GM12891 (cell line): ENCODE measurements at regions not wholly inside any gene's neighbourhood (a gene's known extent, or its start where the extent isn't known, plus 50 kb on each side); places are given as distances from the start of the nearest gene placed in this dataset.
"Not testable (repeated sequence)": the region's sequence is repeated elsewhere in the genome, so short reads cannot be mapped to it uniquely, and the experiment has no call there.

Experiments
- DNase-seq: peaks from one replicate; pipeline ENCODE4 v3.0.0; 2011; ENCODE audit warnings: low spot score; ENCODE audit not compliant: insufficient read length
- FAIRE-seq: peaks from 2 replicates; lab custom pipeline; 2011; peaks lifted over from hg19 to GRCh38; lab: Jason Lieb, UNC
- PAX5 ChIP-seq: IDR thresholded peaks from 2 replicates; pipeline ENCODE4 v1.6.1; 2011; ENCODE audit warnings: low read length, moderate library complexity, mild to moderate bottlenecking; ENCODE audit not compliant: insufficient read depth, severe bottlenecking
- POLR2A ChIP-seq: IDR thresholded peaks from 2 replicates; pipeline ENCODE4 v1.6.1; 2011; ENCODE audit warnings: low read depth, low read length, control low read depth
- POLR2AphosphoS5 ChIP-seq: IDR thresholded peaks from 2 replicates; pipeline ENCODE4 v1.6.1; 2011; ENCODE audit warnings: low read depth, low read length, control low read depth
- POU2F2 ChIP-seq: IDR thresholded peaks from 2 replicates; pipeline ENCODE4 v1.6.1; 2011; ENCODE audit warnings: low read depth, mild to moderate bottlenecking, control low read depth, low read length, moderate library complexity
- SPI1 ChIP-seq: IDR thresholded peaks from 2 replicates; pipeline ENCODE4 v1.6.1; 2011; ENCODE audit warnings: low read depth, low read length, control low read depth
- TAF1 ChIP-seq: IDR thresholded peaks from 2 replicates; pipeline ENCODE4 v1.6.1; 2011; ENCODE audit warnings: low read depth, low read length, control low read depth

DNA sequence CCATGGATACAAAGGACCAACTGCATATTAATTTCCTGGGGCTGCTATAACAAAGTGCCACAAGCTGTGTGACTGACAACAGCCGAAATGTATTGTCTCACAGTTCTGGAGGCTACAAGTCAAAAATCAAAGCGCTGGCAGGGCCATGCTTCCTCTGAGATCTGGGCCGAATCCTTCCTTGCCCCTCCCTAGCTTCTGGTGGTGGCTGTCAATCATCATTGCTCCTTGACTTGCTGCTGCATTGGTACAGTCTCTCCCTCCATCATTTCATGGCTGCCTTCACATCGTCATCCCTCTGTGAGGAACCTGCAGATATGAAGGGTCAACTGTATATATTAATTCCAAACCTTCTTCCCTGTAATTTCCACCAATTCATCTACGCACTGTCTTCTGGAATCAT, 118.3 kb downstream of the EXOC5 start:
- no peak for DNase-seq
- TF ChIP-seq PAX5 (no peak), POU2F2 (no peak), SPI1 (no peak), POLR2AphosphoS5 (no peak), TAF1 (no peak), POLR2A (no peak)
- no peak for FAIRE-seq

GRCh38 chr14:57139173-57139572, 129.5 kb downstream of the EXOC5 start:
- no peak for TF ChIP-seq SPI1
- TF ChIP-seq TAF1 = no peak
- TF ChIP-seq PAX5 = no peak
- FAIRE-seq (no peak), DNase-seq (no peak)

- FAIRE-seq (no peak), DNase-seq (no peak)
- TF ChIP-seq POU2F2 (no peak), POLR2AphosphoS5 (no peak), SPI1 (no peak)
These were observed 131.9 kb downstream of the EXOC5 start for GRCh38 chr14:57136669-57137328.

DNA sequence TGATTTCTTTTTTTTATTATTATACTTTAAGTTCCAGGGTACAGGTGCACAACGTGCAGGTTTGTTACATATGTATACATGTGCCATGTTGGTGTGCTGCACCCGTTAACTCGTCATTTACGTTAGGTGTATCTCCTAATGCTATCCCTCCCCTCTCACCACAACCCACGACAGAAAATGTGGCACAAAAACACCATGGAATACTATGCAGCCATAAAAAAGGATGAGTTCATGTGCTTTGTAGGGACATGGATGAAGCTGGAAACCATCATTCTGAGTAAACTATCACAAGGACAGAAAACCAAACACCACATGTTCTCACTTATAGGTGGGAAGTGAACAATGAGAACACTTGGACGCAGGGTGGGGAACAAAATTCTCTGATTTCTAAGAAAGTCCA, 140.9 kb downstream of the EXOC5 start:
- FAIRE-seq, DNase-seq: not testable (repeated sequence)

- TF ChIP-seq SPI1 = no peak
- no peak for TF ChIP-seq POLR2A
- TF ChIP-seq PAX5 = no peak
- FAIRE-seq = no peak
- DNase-seq = no peak
These were observed 146.6 kb downstream of the EXOC5 start for GRCh38 chr14:57122129-57122528.

- FAIRE-seq, DNase-seq: not testable (repeated sequence)
These were observed 156.5 kb downstream of the EXOC5 start for GRCh38 chr14:57112072-57112807.

GRCh38 chr14:57110411-57110810, 158.3 kb downstream of the EXOC5 start:
- not testable (repeated sequence) for FAIRE-seq, DNase-seq

- DNase-seq (no peak), FAIRE-seq (no peak)
- TF ChIP-seq POU2F2 = no peak
- TF ChIP-seq SPI1 = no peak
- no peak for TF ChIP-seq TAF1
- no peak for TF ChIP-seq POLR2A
These were observed 177.6 kb downstream of the EXOC5 start for GRCh38 chr14:57091030-57091608.

DNA sequence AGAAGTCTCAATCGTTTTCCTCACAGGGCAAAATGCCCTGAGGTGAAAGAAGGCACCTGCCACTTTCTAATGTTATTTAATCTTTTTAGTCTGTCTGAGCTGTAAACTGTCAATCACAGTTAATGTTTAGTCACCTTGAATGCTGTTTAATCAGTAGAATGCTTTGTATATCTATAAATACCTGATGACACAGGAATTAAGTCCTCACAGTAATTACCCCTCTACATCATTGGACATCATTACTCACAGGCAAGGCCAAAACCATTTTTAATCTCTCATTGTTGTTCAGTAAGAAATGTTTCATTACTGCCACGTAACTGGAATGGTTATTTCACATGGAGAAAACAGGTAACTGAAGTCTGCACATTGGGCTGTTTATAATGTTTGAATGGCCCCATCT, 178.8 kb downstream of the EXOC5 start:
- TF ChIP-seq PAX5 = no peak
- no peak for TF ChIP-seq TAF1
- TF ChIP-seq SPI1 = no peak
- no peak for TF ChIP-seq POU2F2
- TF ChIP-seq POLR2AphosphoS5 = no peak
- no peak for TF ChIP-seq POLR2A
- DNase-seq (no peak), FAIRE-seq (no peak)

DNA sequence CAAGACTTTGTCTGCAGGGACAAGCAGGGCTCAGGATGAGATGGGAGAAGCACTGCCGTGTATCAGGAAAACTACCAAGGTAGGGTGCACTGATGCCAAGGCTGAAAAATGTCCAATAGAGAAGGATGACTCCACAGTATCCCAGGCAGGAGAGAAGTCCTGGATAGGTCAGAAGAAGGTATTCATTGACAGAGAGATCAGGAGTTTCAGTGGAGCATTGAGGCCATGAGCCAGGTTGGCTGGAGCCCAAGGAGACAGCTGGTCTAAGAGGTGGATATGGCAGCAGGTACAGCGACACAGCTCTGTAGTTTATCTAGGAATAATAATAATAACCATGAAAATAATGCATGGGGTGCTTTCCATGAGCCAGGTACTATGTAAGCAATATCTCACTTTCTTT, 180.9 kb downstream of the EXOC5 start:
- DNase-seq (no peak), FAIRE-seq (no peak)
- no peak for TF ChIP-seq POLR2AphosphoS5
- TF ChIP-seq POU2F2 = no peak
- no peak for TF ChIP-seq POLR2A
- TF ChIP-seq TAF1 = no peak
- TF ChIP-seq PAX5 = no peak
- TF ChIP-seq SPI1 = no peak

- DNase-seq (no peak), FAIRE-seq (no peak)
- no peak for TF ChIP-seq POLR2AphosphoS5
- no peak for TF ChIP-seq PAX5
- TF ChIP-seq POLR2A = no peak
- TF ChIP-seq POU2F2 = no peak
- no peak for TF ChIP-seq TAF1
These were observed 182.2 kb downstream of the EXOC5 start for GRCh38 chr14:57086271-57087162.
